CD4-positive, alpha-beta memory T cell (primary cell): ENCODE measurements at regions not wholly inside any gene's neighbourhood (a gene's known extent, or its start where the extent isn't known, plus 50 kb on each side); places are given as distances from the start of the nearest gene placed in this dataset.

Experiments
- CTCF ChIA-PET: fragments of 350-600 bp; sonication (Branson Sonifier 250); formaldehyde crosslinking; loops from one replicate; lab custom pipeline; 2021; ENCODE audit warnings: inconsistent platforms; ENCODE audit not compliant: partially characterized antibody; lab: Charles Lee
- POLR2A ChIA-PET: fragments of 350-600 bp; sonication (Branson Sonifier 250); formaldehyde crosslinking; loops from one replicate; lab custom pipeline; 2021; ENCODE audit not compliant: partially characterized antibody; lab: Charles Lee
- DNase-seq, 5 donors: peaks; one replicate each; pipeline versions ENCODE4 v3.0.0 to v3.0.0-alpha.2; 2020 to 2022; ENCODE audit warnings: mixed read lengths in 1 of 5
- H3K27ac ChIP-seq: one replicate; pipeline ENCODE4 v1.7.0; 2013; ENCODE audit warnings: low read depth, low read length
- H3K27me3 ChIP-seq: 2 replicates; pipeline ENCODE4 v1.7.0; 2013; ENCODE audit warnings: mild to moderate bottlenecking, low read length, moderate library complexity; ENCODE audit not compliant: insufficient read depth
- H3K36me3 ChIP-seq: 2 replicates; pipeline ENCODE4 v1.7.0; 2013; ENCODE audit warnings: mild to moderate bottlenecking, low read length, moderate library complexity; ENCODE audit not compliant: insufficient read depth
- H3K4me1 ChIP-seq: 2 replicates; pipeline ENCODE4 v1.7.0; 2013; ENCODE audit warnings: mild to moderate bottlenecking, low read length, moderate library complexity; ENCODE audit not compliant: insufficient read depth
- H3K4me3 ChIP-seq, 2 donors: one replicate each; pipeline ENCODE4 v1.7.0; 2013; ENCODE audit warnings: low read length in 2 of 2, mild to moderate bottlenecking in 1 of 2
- H3K9me3 ChIP-seq, 2 donors: one replicate each; pipeline ENCODE4 v1.7.0; 2013; ENCODE audit warnings: low read length in 2 of 2, control low read depth in 1 of 2; ENCODE audit not compliant: control insufficient read depth in 1 of 2
- H3K27ac Mint-ChIP-seq, 7 donors: one replicate each; pipeline ENCODE4 v1.8.0; 2020 to 2021; ENCODE audit warnings: mixed read lengths in 7 of 7, mild to moderate bottlenecking in 6 of 7, inconsistent platforms in 3 of 7, moderate library complexity in 3 of 7
- H3K27me3 Mint-ChIP-seq, 2 donors: one replicate each; pipeline ENCODE4 v1.8.0; 2020 to 2021; ENCODE audit warnings: mixed read lengths in 2 of 2
- H3K36me3 Mint-ChIP-seq, 2 donors: one replicate each; pipeline ENCODE4 v1.8.0; 2020 to 2021; ENCODE audit warnings: mixed read lengths in 2 of 2, inconsistent platforms in 1 of 2, mild to moderate bottlenecking in 1 of 2
- H3K4me1 Mint-ChIP-seq, 4 donors: one replicate each; pipeline ENCODE4 v1.8.0; 2020 to 2021; ENCODE audit warnings: mixed read lengths in 4 of 4, mild to moderate bottlenecking in 1 of 4
- H3K4me3 Mint-ChIP-seq, 8 donors: one replicate each; pipeline ENCODE4 v1.8.0; 2020 to 2021; ENCODE audit warnings: mixed read lengths in 8 of 8, mild to moderate bottlenecking in 7 of 8, moderate library complexity in 6 of 8, inconsistent platforms in 3 of 8
- H3K9me3 Mint-ChIP-seq, 8 donors: one replicate each; pipeline ENCODE4 v1.8.0; 2020 to 2021; ENCODE audit warnings: mixed read lengths in 8 of 8, mild to moderate bottlenecking in 5 of 8, inconsistent platforms in 3 of 8, moderate library complexity in 1 of 8
- intact Hi-C: fragments of 100-400 bp; cut with micrococcal nuclease; formaldehyde crosslinking; loops from one replicate; pipeline ENCODE4 v1.15.1; 2023

DNA sequence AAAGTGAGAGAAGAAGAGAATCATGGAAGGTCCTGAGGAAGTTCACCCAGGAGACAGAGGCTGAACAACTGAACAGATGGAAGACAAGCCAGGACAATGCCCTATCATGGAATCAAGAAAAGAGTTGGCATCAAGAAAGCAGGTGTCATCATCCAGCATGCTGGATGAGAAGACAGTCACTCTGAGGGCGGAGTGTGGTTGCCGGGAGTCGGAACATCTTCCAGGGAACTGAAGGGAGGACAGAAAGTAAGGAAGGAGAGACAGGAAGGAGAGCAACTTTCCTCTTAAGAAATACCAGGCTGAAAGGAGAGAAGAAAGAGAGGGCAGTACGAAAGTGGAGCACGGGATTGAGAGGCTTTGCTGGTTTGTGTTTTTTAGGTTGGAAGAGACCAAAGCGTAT is 654.5 kb upstream of the CELF2 start:
- Mint-ChIP-seq H3K27ac (no peak overlapping the region), H3K9me3 (peaks cover 0 to 2% (median 0%) of the 10 kb centered on the region in 8 donors), H3K4me3 (no peak overlapping the region), H3K27me3 (peaks cover 4 to 11% of the 10 kb centered on the region in 2 donors), H3K4me1 (no peaks in the 10 kb centered on the region), H3K36me3 (no peaks in the 10 kb centered on the region)
- no peaks in the 10 kb centered on the region for H3K36me3 ChIP-seq
- ChIA-PET CTCF (no interaction called here), POLR2A (no interaction called here)
- H3K27ac ChIP-seq = no peak overlapping the region
- H3K4me3 ChIP-seq = no peak overlapping the region
- intact Hi-C loops = no loop called here
- no peaks in the 10 kb centered on the region for H3K9me3 ChIP-seq
- no peak for DNase-seq
- no peaks in the 10 kb centered on the region for H3K27me3 ChIP-seq
- no peaks in the 10 kb centered on the region for H3K4me1 ChIP-seq

DNA sequence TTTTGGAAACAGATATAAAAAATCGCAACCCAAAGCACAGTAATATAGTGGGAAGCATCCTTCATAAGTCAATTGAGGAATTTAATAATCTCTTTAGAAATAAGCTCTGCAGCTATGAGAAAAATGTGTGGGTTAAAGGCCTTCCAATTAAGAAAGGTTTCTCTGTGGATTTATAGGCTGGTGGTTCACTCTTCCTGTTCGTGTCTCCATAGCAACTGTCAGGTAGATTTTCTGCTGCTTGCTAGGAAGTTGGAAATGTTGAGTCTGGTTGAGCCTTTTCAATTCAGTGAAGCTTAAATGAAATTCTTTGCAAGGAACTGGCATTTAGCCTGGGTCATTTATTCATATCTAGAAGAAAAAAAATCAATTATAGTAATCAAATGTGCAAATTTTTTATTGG is 652.8 kb upstream of the CELF2 start:
- Mint-ChIP-seq H3K4me1 (no peaks in the 10 kb centered on the region), H3K27me3 (peaks cover 6 to 15% of the 10 kb centered on the region in 2 donors), H3K27ac (no peak overlapping the region), H3K9me3 (no peaks in the 10 kb centered on the region), H3K36me3 (no peaks in the 10 kb centered on the region), H3K4me3 (no peak overlapping the region)
- H3K27ac ChIP-seq = no peak overlapping the region
- H3K4me3 ChIP-seq = no peak overlapping the region
- H3K9me3 ChIP-seq = no peaks in the 10 kb centered on the region
- ChIA-PET POLR2A (no interaction called here), CTCF (no interaction called here)
- no peak for DNase-seq
- intact Hi-C loops = no loop called here
- H3K27me3 ChIP-seq = no peaks in the 10 kb centered on the region
- H3K36me3 ChIP-seq = no peaks in the 10 kb centered on the region
- no peaks in the 10 kb centered on the region for H3K4me1 ChIP-seq

- no peaks in the 10 kb centered on the region for H3K4me1 ChIP-seq
- intact Hi-C loops = no loop called here
- no peaks in the 10 kb centered on the region for H3K9me3 ChIP-seq
- no peaks in the 10 kb centered on the region for H3K36me3 ChIP-seq
- H3K36me3 Mint-ChIP-seq = no peaks in the 10 kb centered on the region
- CTCF ChIA-PET = no interaction called here
- H3K27me3 Mint-ChIP-seq = peaks cover 8 to 12% of the 10 kb centered on the region in 2 donors
- no peak overlapping the region for H3K4me3 ChIP-seq
- no peaks in the 10 kb centered on the region for H3K9me3 Mint-ChIP-seq
- POLR2A ChIA-PET = no interaction called here
- no peak for DNase-seq
- no peak overlapping the region for H3K27ac ChIP-seq
- H3K27me3 ChIP-seq = no peaks in the 10 kb centered on the region
- no peak overlapping the region for H3K27ac Mint-ChIP-seq
- no peaks in the 10 kb centered on the region for H3K4me1 Mint-ChIP-seq
- no peak overlapping the region for H3K4me3 Mint-ChIP-seq
Measured at GRCh38 chr10:10365676-10366075, 652.0 kb upstream of the CELF2 start.

- POLR2A ChIA-PET = no interaction called here
- no peak overlapping the region for H3K4me3 Mint-ChIP-seq
- H3K27me3 Mint-ChIP-seq = peaks cover 6 to 12% of the 10 kb centered on the region in 2 donors
- H3K27ac ChIP-seq = no peak overlapping the region
- no peak overlapping the region for H3K27ac Mint-ChIP-seq
- no peaks in the 10 kb centered on the region for H3K4me1 Mint-ChIP-seq
- intact Hi-C loops = no loop called here
- H3K9me3 Mint-ChIP-seq = no peaks in the 10 kb centered on the region
- no peaks in the 10 kb centered on the region for H3K9me3 ChIP-seq
- H3K27me3 ChIP-seq = no peaks in the 10 kb centered on the region
- no peaks in the 10 kb centered on the region for H3K36me3 Mint-ChIP-seq
- CTCF ChIA-PET = no interaction called here
- no peaks in the 10 kb centered on the region for H3K36me3 ChIP-seq
- no peaks in the 10 kb centered on the region for H3K4me1 ChIP-seq
- H3K4me3 ChIP-seq = no peak overlapping the region
- no peak for DNase-seq
Measured at GRCh38 chr10:10366836-10367235, 650.8 kb upstream of the CELF2 start.

DNA sequence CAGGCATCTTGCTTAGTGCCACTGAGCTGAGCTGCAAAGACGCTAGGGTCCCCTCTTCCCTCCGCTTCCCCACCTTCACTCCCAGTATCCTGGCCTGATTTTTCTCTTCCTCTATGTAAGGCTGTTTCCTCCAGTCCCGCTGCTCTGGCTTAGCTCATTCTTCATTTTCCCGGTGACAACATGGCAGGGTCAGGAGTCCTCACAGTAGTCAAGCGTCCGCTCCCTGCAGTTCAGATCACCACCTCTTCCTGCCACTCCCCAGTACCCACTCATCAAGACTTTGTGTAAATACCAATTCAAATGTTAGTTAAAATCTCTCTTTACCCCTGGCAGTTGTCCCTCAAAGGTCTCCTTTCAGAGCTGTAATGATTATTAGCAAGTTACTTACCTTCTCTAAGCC is 650.4 kb upstream of the CELF2 start:
- Mint-ChIP-seq H3K27ac (no peak overlapping the region), H3K4me3 (no peak overlapping the region), H3K9me3 (no peaks in the 10 kb centered on the region), H3K36me3 (no peaks in the 10 kb centered on the region), H3K4me1 (no peaks in the 10 kb centered on the region), H3K27me3 (peaks cover 6 to 12% of the 10 kb centered on the region in 2 donors)
- Histone ChIP-seq H3K36me3 (no peaks in the 10 kb centered on the region), H3K9me3 (no peaks in the 10 kb centered on the region), H3K4me1 (no peaks in the 10 kb centered on the region), H3K27ac (no peak overlapping the region), H3K4me3 (no peak overlapping the region), H3K27me3 (no peaks in the 10 kb centered on the region)
- POLR2A ChIA-PET = no interaction called here
- intact Hi-C loops = no loop called here
- CTCF ChIA-PET = no interaction called here
- DNase-seq = no peak

GRCh38 chr10:10368951-10369576 is 648.6 kb upstream of the CELF2 start:
- no peak for DNase-seq
- Histone ChIP-seq H3K36me3 (no peaks in the 10 kb centered on the region), H3K4me1 (no peaks in the 10 kb centered on the region), H3K4me3 (no peak overlapping the region), H3K9me3 (no peaks in the 10 kb centered on the region), H3K27me3 (no peaks in the 10 kb centered on the region), H3K27ac (no peak overlapping the region)
- Mint-ChIP-seq H3K36me3 (no peaks in the 10 kb centered on the region), H3K27me3 (peaks cover 7 to 9% of the 10 kb centered on the region in 2 donors), H3K4me3 (no peak overlapping the region), H3K9me3 (peaks cover 0 to 2% (median 0%) of the 10 kb centered on the region in 8 donors), H3K27ac (no peak overlapping the region), H3K4me1 (no peaks in the 10 kb centered on the region)
- CTCF ChIA-PET = no interaction called here
- intact Hi-C loops = no loop called here
- POLR2A ChIA-PET = no interaction called here

DNA sequence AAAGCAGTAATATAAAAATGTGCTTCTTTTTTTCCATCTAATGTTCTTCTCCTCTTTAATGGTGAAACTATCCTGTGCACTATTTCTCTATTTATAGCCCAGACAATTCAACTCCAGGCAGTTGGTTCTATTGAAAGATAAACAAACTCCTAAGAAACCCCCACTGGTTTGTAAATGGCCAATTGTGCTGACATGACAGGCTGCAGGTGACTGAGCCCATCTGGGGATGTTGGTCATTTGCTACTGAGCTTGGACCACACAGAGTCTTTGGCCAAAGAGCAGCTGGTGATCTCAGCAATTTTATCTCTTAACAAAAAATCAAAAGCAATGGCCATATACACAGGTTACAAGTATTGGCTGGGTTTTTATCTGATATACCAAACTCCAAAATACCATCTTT is 631.8 kb upstream of the CELF2 start:
- Histone ChIP-seq H3K27ac (no peak overlapping the region), H3K27me3 (no peaks in the 10 kb centered on the region), H3K4me1 (no peaks in the 10 kb centered on the region), H3K9me3 (no peaks in the 10 kb centered on the region), H3K4me3 (no peak overlapping the region), H3K36me3 (no peaks in the 10 kb centered on the region)
- CTCF ChIA-PET = no interaction called here
- intact Hi-C loops = no loop called here
- DNase-seq = no peak
- Mint-ChIP-seq H3K27me3 (peaks cover 0 to 4% of the 10 kb centered on the region in 2 donors), H3K27ac (no peak overlapping the region), H3K4me1 (no peaks in the 10 kb centered on the region), H3K9me3 (peaks cover 0 to 9% (median 0%) of the 10 kb centered on the region in 8 donors), H3K36me3 (no peaks in the 10 kb centered on the region), H3K4me3 (no peak overlapping the region)
- POLR2A ChIA-PET = no interaction called here

- Mint-ChIP-seq H3K27me3 (peaks cover 1 to 4% of the 10 kb centered on the region in 2 donors), H3K4me3 (no peak overlapping the region), H3K9me3 (peaks cover 0 to 2% (median 0%) of the 10 kb centered on the region in 8 donors), H3K27ac (no peak overlapping the region), H3K4me1 (no peaks in the 10 kb centered on the region), H3K36me3 (no peaks in the 10 kb centered on the region)
- H3K36me3 ChIP-seq = no peaks in the 10 kb centered on the region
- CTCF ChIA-PET = no interaction called here
- no peak overlapping the region for H3K4me3 ChIP-seq
- H3K9me3 ChIP-seq = no peaks in the 10 kb centered on the region
- no peaks in the 10 kb centered on the region for H3K27me3 ChIP-seq
- no peak overlapping the region for H3K27ac ChIP-seq
- POLR2A ChIA-PET = no interaction called here
- intact Hi-C loops = no loop called here
- H3K4me1 ChIP-seq = no peaks in the 10 kb centered on the region
- no peak for DNase-seq
Measured at GRCh38 chr10:10389182-10389581, 628.5 kb upstream of the CELF2 start.
